SU-DHL-6 (cell line): ENCODE measurements at regions not wholly inside any gene's neighbourhood (a gene's known extent, or its start where the extent isn't known, plus 50 kb on each side); places are given as distances from the start of the nearest gene placed in this dataset.

ENCODE experiments used
- H2AFZ ChIP-seq: fragments of 200-600 bp; sonication (generic); 2 replicates; pipeline ENCODE4 v1.6.1; 2014; ENCODE audit warnings: low read depth, mild to moderate bottlenecking, moderate library complexity, mixed read lengths, antibody characterized with exemption, low read length; ENCODE audit not compliant: severe bottlenecking
- H3F3A ChIP-seq: fragments of 200-600 bp; shearing (Covaris generic); 2 replicates; pipeline ENCODE4 v1.6.0; 2016; ENCODE audit warnings: antibody characterized with exemption, mild to moderate bottlenecking; ENCODE audit not compliant: insufficient read depth
- H3K27ac ChIP-seq: fragments of 200-600 bp; sonication (generic); 2 replicates; pipeline ENCODE4 v1.5.1; 2016; ENCODE audit warnings: low read depth, mild to moderate bottlenecking, low read length, moderate library complexity, mixed read lengths
- H3K27me3 ChIP-seq: fragments of 200-600 bp; sonication (generic), shearing (Covaris generic); 2 replicates; pipeline ENCODE4 v1.6.0; 2014; ENCODE audit warnings: mild to moderate bottlenecking, low read length
- H3K36me3 ChIP-seq: fragments of 200-600 bp; sonication (generic); 2 replicates; pipeline ENCODE4 v1.6.1; 2014; ENCODE audit warnings: mild to moderate bottlenecking, low read length, mixed read lengths
- H3K4me2 ChIP-seq: fragments of 300-600, 200-600 bp; shearing (Covaris generic), sonication (generic); 2 replicates; pipeline ENCODE4 v1.6.0; 2014; ENCODE audit warnings: low read length, low read depth, mild to moderate bottlenecking; ENCODE audit not compliant: poor library complexity, severe bottlenecking
- H3K4me3 ChIP-seq: fragments of 200-600 bp; sonication (generic); 2 replicates; pipeline ENCODE4 v1.5.1; 2014; ENCODE audit warnings: antibody characterized with exemption, low read length, mild to moderate bottlenecking, mixed read lengths; ENCODE audit not compliant: insufficient read depth, poor library complexity, severe bottlenecking
- H3K79me2 ChIP-seq: fragments of 200-600 bp; sonication (generic); 2 replicates; pipeline ENCODE4 v1.6.1; 2014; ENCODE audit warnings: mild to moderate bottlenecking, low read length, moderate library complexity; ENCODE audit not compliant: insufficient read depth
- H3K9ac ChIP-seq: fragments of 200-600 bp; sonication (generic); 2 replicates; pipeline ENCODE4 v1.7.0; 2014; ENCODE audit warnings: mild to moderate bottlenecking, low read length
- H3K9me2 ChIP-seq: fragments of 200-600 bp; sonication (generic); replicated peaks from 2 replicates; pipeline ENCODE4 v1.6.1; 2014; ENCODE audit warnings: low read length; ENCODE audit not compliant: insufficient read depth
- H3K9me3 ChIP-seq: fragments of 200-600 bp; sonication (generic); 2 replicates; pipeline ENCODE4 v1.6.1; 2014; ENCODE audit warnings: low read length, mixed read lengths; ENCODE audit not compliant: insufficient read depth
- H4K20me1 ChIP-seq: fragments of 200-600 bp; sonication (generic); 2 replicates; pipeline ENCODE4 v1.6.1; 2014; ENCODE audit warnings: low read depth, mild to moderate bottlenecking, antibody characterized with exemption, low read length, moderate library complexity, mixed read lengths
- EZH2phosphoT487 ChIP-seq: fragments of 200-600 bp; sonication (generic), shearing (Covaris generic); conservative IDR thresholded peaks from 2 replicates; pipeline ENCODE4 v1.6.1; 2018; ENCODE audit warnings: mild to moderate bottlenecking, antibody characterized with exemption, low read length, moderate library complexity, mixed read lengths
- TF ChIP-seq, protein P1 (sequence below): fragments of 200-600 bp; sonication (generic); IDR thresholded peaks from one replicate; pipeline ENCODE4 v1.5.1; 2017; ENCODE audit warnings: antibody characterized with exemption, mild to moderate bottlenecking, low read length, moderate library complexity; ENCODE audit not compliant: insufficient read depth, poor library complexity, severe bottlenecking

DNA sequence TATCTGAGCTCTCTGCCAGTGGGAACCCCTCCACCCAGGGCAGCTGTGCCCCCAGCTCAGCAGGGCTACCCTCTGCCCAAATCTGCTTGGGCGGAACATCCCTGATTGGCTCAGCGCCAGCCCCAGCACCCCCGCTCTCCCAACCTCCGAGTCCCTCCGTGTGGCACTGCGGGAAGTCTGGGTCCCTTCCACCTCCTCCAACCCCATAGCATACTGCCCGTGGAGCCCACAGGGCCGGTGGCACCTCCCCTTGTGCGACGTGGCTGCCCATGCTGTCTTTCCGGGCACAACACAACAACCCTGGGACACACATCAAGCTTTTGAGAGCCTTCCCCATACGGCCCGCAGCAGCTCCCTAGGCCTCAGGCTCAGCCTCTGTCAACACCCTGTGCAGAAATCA is 55.8 kb upstream of the NCK2 start:
- Histone ChIP-seq H3K9me3 (no peaks in the 10 kb centered on the region), H3K9ac (no peak overlapping the region), H3K4me2 (no peak overlapping the region), H3F3A (no peaks in the 10 kb centered on the region), H3K4me3 (no peak overlapping the region), H3K27me3 (0 out of 2 replicates have a peak, but pooled peaks cover 3% of the 10 kb centered on the region), H3K79me2 (no peaks in the 10 kb centered on the region), H4K20me1 (no peaks in the 10 kb centered on the region), H3K36me3 (no peaks in the 10 kb centered on the region), H3K27ac (no peak overlapping the region), H2AFZ (no peak overlapping the region), H3K9me2 (no peaks in the 10 kb centered on the region)
- no peak for TF ChIP-seq EZH2phosphoT487
- TF ChIP-seq, protein P1, sequence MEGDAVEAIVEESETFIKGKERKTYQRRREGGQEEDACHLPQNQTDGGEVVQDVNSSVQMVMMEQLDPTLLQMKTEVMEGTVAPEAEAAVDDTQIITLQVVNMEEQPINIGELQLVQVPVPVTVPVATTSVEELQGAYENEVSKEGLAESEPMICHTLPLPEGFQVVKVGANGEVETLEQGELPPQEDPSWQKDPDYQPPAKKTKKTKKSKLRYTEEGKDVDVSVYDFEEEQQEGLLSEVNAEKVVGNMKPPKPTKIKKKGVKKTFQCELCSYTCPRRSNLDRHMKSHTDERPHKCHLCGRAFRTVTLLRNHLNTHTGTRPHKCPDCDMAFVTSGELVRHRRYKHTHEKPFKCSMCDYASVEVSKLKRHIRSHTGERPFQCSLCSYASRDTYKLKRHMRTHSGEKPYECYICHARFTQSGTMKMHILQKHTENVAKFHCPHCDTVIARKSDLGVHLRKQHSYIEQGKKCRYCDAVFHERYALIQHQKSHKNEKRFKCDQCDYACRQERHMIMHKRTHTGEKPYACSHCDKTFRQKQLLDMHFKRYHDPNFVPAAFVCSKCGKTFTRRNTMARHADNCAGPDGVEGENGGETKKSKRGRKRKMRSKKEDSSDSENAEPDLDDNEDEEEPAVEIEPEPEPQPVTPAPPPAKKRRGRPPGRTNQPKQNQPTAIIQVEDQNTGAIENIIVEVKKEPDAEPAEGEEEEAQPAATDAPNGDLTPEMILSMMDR: no peak

DNA sequence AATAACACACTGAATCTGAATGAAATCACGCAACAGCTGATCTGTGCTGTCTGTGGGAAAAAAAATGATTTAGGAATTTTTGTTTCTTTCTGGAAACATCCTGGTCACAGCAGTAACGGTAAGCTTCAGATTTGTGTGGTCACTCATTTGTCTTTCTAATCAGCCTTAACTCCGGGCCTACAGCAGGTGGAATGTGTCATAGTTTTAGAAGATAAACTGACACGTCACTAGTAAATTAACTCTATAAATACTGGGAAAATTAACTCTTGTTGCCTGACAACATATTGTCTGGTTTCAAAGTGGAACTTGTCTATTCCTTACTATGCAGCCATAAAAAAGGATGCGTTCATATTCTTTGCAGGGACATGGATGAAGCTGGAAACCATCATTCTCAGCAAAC is 58.1 kb upstream of the NCK2 start:
- Histone ChIP-seq H3K4me3 (no peak overlapping the region), H3K9ac (no peak overlapping the region), H2AFZ (no peak overlapping the region), H3K4me2 (no peak overlapping the region), H4K20me1 (no peaks in the 10 kb centered on the region), H3K9me2 (no peaks in the 10 kb centered on the region), H3F3A (no peaks in the 10 kb centered on the region), H3K9me3 (no peaks in the 10 kb centered on the region), H3K27me3 (0 out of 2 replicates have a peak, but pooled peaks cover 3% of the 10 kb centered on the region), H3K79me2 (no peaks in the 10 kb centered on the region), H3K27ac (no peak overlapping the region), H3K36me3 (no peaks in the 10 kb centered on the region)
- TF ChIP-seq, protein P1: no peak
- TF ChIP-seq EZH2phosphoT487: no peak

DNA sequence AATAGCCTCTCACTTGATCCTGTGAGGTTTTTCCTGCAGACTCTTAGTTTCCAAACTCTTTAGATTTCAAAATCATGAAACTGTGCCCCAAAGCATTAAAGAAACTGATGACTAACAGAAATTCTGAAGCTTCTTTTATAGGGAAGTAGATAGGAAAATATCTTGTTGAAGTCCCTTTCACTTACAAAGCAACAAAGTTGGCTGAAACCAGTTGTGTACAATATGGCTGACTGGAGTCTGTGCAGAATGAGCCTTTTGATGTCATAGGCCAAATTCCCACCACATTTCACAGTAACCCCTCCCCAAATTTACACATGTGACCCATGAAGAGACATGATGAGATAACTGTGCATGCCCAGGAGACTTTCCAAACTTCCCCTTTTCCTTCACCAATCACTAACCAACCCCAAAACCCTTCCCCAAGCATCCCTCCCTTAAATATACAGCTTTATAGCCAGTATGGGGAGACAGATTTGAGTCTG is 61.7 kb upstream of the NCK2 start:
- TF ChIP-seq, protein P1: no peak
- TF ChIP-seq EZH2phosphoT487: no peak
- Histone ChIP-seq H3K4me3 (no peak overlapping the region), H3K79me2 (no peaks in the 10 kb centered on the region), H3K27me3 (no peaks in the 10 kb centered on the region; the same call in 1 of the 2 replicates), H3K9me2 (no peaks in the 10 kb centered on the region), H3K9ac (no peak overlapping the region), H3K4me2 (no peak overlapping the region), H3K36me3 (no peaks in the 10 kb centered on the region), H3K9me3 (no peaks in the 10 kb centered on the region), H3F3A (no peaks in the 10 kb centered on the region), H2AFZ (no peak overlapping the region), H4K20me1 (no peaks in the 10 kb centered on the region), H3K27ac (no peak overlapping the region)

DNA sequence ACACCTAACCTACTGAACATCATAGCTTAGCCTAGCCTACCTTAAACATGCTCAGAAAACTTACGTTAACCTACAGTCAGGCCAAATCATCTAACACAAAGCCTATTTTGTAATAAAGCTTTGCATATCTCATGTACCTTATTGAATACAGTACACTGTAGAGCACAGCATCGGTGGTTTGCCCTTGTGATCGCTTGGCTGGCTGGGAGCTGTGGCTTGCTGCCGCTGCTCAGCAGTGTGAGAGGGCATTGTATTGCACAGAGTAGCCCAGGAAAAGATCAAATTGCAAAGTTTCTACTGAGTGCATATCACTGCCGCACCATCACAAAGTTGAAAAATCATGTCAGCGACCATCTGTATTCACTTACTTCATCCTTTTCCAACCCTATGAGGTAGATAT is 62.3 kb upstream of the NCK2 start:
- no peaks in the 10 kb centered on the region for H3K9me2 ChIP-seq
- H3K79me2 ChIP-seq: no peaks in the 10 kb centered on the region
- TF ChIP-seq EZH2phosphoT487: no peak
- TF ChIP-seq, protein P1: no peak
- H3F3A ChIP-seq: no peaks in the 10 kb centered on the region
- no peak overlapping the region for H3K4me2 ChIP-seq
- no peaks in the 10 kb centered on the region; the same call in 1 of the 2 replicates for H3K27me3 ChIP-seq
- H3K9me3 ChIP-seq: no peaks in the 10 kb centered on the region
- H3K27ac ChIP-seq: no peak overlapping the region
- H3K36me3 ChIP-seq: no peaks in the 10 kb centered on the region
- H2AFZ ChIP-seq: no peak overlapping the region
- H4K20me1 ChIP-seq: no peaks in the 10 kb centered on the region
- no peak overlapping the region for H3K4me3 ChIP-seq
- H3K9ac ChIP-seq: no peak overlapping the region
